HUES64 (cell line): ENCODE measurements at regions not wholly inside any gene's neighbourhood (a gene's known extent, or its start where the extent isn't known, plus 50 kb on each side); places are given as distances from the start of the nearest gene placed in this dataset.
"Not testable (repeated sequence)": the region's sequence is repeated elsewhere in the genome, so short reads cannot be mapped to it uniquely, and the experiment has no call there.

Source experiments
- H3K27ac ChIP-seq: 2 replicates; pipeline ENCODE4 v1.7.0; 2013; ENCODE audit warnings: low read depth, low read length, inconsistent platforms
- H3K27me3 ChIP-seq: 2 replicates; pipeline ENCODE4 v1.6.1; 2013; ENCODE audit warnings: mild to moderate bottlenecking, low read length; ENCODE audit not compliant: insufficient read depth
- H3K36me3 ChIP-seq: 2 replicates; pipeline ENCODE4 v1.6.1; 2013; ENCODE audit warnings: mild to moderate bottlenecking, low read length; ENCODE audit not compliant: insufficient read depth
- H3K4me1 ChIP-seq: 2 replicates; pipeline ENCODE4 v1.6.1; 2013; ENCODE audit warnings: mild to moderate bottlenecking, low read length, moderate library complexity; ENCODE audit not compliant: insufficient read depth
- H3K4me3 ChIP-seq: 2 replicates; pipeline ENCODE4 v1.5.1; 2013; ENCODE audit warnings: mild to moderate bottlenecking, low read length, moderate library complexity
- H3K9ac ChIP-seq: 2 replicates; pipeline ENCODE4 v1.6.1; 2013; ENCODE audit warnings: mild to moderate bottlenecking, low read depth, low read length
- H3K9me3 ChIP-seq: 2 replicates; pipeline ENCODE4 v1.6.1; 2013; ENCODE audit warnings: low read depth, low read length; ENCODE audit not compliant: insufficient read depth
- WGBS: fragments of 150-250, 120-280 bp; methylation state at CpG from one replicate; pipeline ENCODE4 v1.1.7; 2013; ENCODE audit warnings: missing lambda C conversion rate; 5-methylcytosine and 5-hydroxymethylcytosine counted together

- not testable (repeated sequence) for H3K27me3 ChIP-seq, H3K27ac ChIP-seq, H3K9me3 ChIP-seq, H3K36me3 ChIP-seq, H3K4me3 ChIP-seq, H3K9ac ChIP-seq, H3K4me1 ChIP-seq
- WGBS = 87% methylated on average over 5 of the region's 5 CpGs
These were observed 232.1 kb upstream of the IL12A start for GRCh38 chr3:159756279-159757207.

- H3K9me3 ChIP-seq = peaks cover 4% of the 10 kb centered on the region; the same call in 1 of the 2 replicates
- no peaks in the 10 kb centered on the region for H3K36me3 ChIP-seq
- WGBS = 94% methylated on average over 5 of the region's 5 CpGs
- peaks cover 5% of the 10 kb centered on the region; the same call in 1 of the 2 replicates for H3K4me1 ChIP-seq
- no peak overlapping the region for H3K4me3 ChIP-seq
- 0 out of 2 replicates have a peak, but pooled peaks cover 2% of the 10 kb centered on the region for H3K27me3 ChIP-seq
- H3K27ac ChIP-seq = no peak overlapping the region
- no peak overlapping the region for H3K9ac ChIP-seq
These were observed 231.1 kb upstream of the IL12A start for GRCh38 chr3:159757341-159758060.

GRCh38 chr3:159760046-159760445 is 228.6 kb upstream of the IL12A start:
- Histone ChIP-seq H3K9me3 (no peaks in the 10 kb centered on the region), H3K4me3 (no peak overlapping the region), H3K4me1 (peaks cover 5% of the 10 kb centered on the region; the same call in 1 of the 2 replicates), H3K27me3 (0 out of 2 replicates have a peak, but pooled peaks cover 6% of the 10 kb centered on the region), H3K9ac (no peak overlapping the region), H3K36me3 (no peaks in the 10 kb centered on the region), H3K27ac (no peak overlapping the region)

GRCh38 chr3:159761369-159761768 is 227.3 kb upstream of the IL12A start:
- WGBS = 100% methylated on average over 1 of the region's 1 CpG
- H3K36me3 ChIP-seq = no peaks in the 10 kb centered on the region
- no peaks in the 10 kb centered on the region for H3K9me3 ChIP-seq
- H3K4me1 ChIP-seq = peaks cover 13% of the 10 kb centered on the region
- no peak overlapping the region for H3K9ac ChIP-seq
- H3K4me3 ChIP-seq = no peak overlapping the region
- H3K27ac ChIP-seq = no peak overlapping the region
- 0 out of 2 replicates have a peak, but pooled peaks cover 6% of the 10 kb centered on the region for H3K27me3 ChIP-seq

GRCh38 chr3:159761848-159762635 is 226.6 kb upstream of the IL12A start:
- H3K36me3 ChIP-seq = no peaks in the 10 kb centered on the region
- 76% methylated on average over 7 of the region's 7 CpGs for WGBS
- H3K9ac ChIP-seq = no peak overlapping the region
- peaks cover 19% of the 10 kb centered on the region for H3K4me1 ChIP-seq
- 0 out of 2 replicates have a peak, but pooled peaks cover 6% of the 10 kb centered on the region for H3K27me3 ChIP-seq
- H3K4me3 ChIP-seq = peak overlapping the region; percentile 66
- H3K9me3 ChIP-seq = no peaks in the 10 kb centered on the region
- no peak overlapping the region for H3K27ac ChIP-seq

GRCh38 chr3:159763011-159763601 is 225.5 kb upstream of the IL12A start:
- under 1% methylated on average over 40 of the region's 40 CpGs for WGBS
- peak overlapping the region; percentile 74 for H3K9ac ChIP-seq

GRCh38 chr3:159763602-159764489 is 224.8 kb upstream of the IL12A start:
- Histone ChIP-seq H3K4me1 (peaks cover 19% of the 10 kb centered on the region), H3K27me3 (0 out of 2 replicates have a peak, but pooled peaks cover 6% of the 10 kb centered on the region), H3K9ac (peak overlapping the region; percentile 74), H3K36me3 (no peaks in the 10 kb centered on the region), H3K27ac (peak overlapping the region; percentile 81; the same call in 1 of the 2 replicates), H3K4me3 (peak overlapping the region; percentile 66), H3K9me3 (no peaks in the 10 kb centered on the region)
- under 1% methylated on average over 76 of the region's 80 CpGs for WGBS

More at GRCh38 chr3:159763011-159763601, 225.5 kb upstream of the IL12A start:
- Histone ChIP-seq H3K4me1 (peaks cover 19% of the 10 kb centered on the region), H3K9me3 (no peaks in the 10 kb centered on the region), H3K27me3 (0 out of 2 replicates have a peak, but pooled peaks cover 6% of the 10 kb centered on the region), H3K36me3 (no peaks in the 10 kb centered on the region), H3K4me3 (peak overlapping the region; percentile 66), H3K27ac (peak overlapping the region; percentile 81; the same call in 1 of the 2 replicates)

- Histone ChIP-seq H3K27me3 (0 out of 2 replicates have a peak, but pooled peaks cover 6% of the 10 kb centered on the region), H3K4me1 (peaks cover 19% of the 10 kb centered on the region), H3K27ac (peak overlapping the region; percentile 75; the same call in 1 of the 2 replicates), H3K4me3 (peak overlapping the region; percentile 66), H3K9me3 (no peaks in the 10 kb centered on the region), H3K9ac (peak overlapping the region; percentile 70), H3K36me3 (no peaks in the 10 kb centered on the region)
- under 1% methylated on average over 51 of the region's 51 CpGs for WGBS
These were observed 224.1 kb upstream of the IL12A start for GRCh38 chr3:159764490-159765029.

- H3K27ac ChIP-seq = no peak overlapping the region
- H3K4me1 ChIP-seq = peaks cover 19% of the 10 kb centered on the region
- H3K9me3 ChIP-seq = no peaks in the 10 kb centered on the region
- H3K36me3 ChIP-seq = no peaks in the 10 kb centered on the region
- peak overlapping the region; percentile 66 for H3K4me3 ChIP-seq
- peak overlapping the region; percentile 70 for H3K9ac ChIP-seq
- 0 out of 2 replicates have a peak, but pooled peaks cover 6% of the 10 kb centered on the region for H3K27me3 ChIP-seq
- WGBS = under 1% methylated on average over 43 of the region's 47 CpGs
These were observed 223.4 kb upstream of the IL12A start for GRCh38 chr3:159765030-159765859.
